LoVo (cell line): ENCODE measurements at regions not wholly inside any gene's neighbourhood (a gene's known extent, or its start where the extent isn't known, plus 50 kb on each side); places are given as distances from the start of the nearest gene placed in this dataset.
"Not testable (repeated sequence)": the region's sequence is repeated elsewhere in the genome, so short reads cannot be mapped to it uniquely, and the experiment has no call there.

Experiments used
- DNase-seq: peaks from one replicate; pipeline ENCODE4 v3.0.0-alpha.2; 2016; ENCODE audit warnings: low spot score

- no peak for DNase-seq
Measured at GRCh38 chr16:50449800-50450199, 81.0 kb upstream of the BRD7 start.

DNA sequence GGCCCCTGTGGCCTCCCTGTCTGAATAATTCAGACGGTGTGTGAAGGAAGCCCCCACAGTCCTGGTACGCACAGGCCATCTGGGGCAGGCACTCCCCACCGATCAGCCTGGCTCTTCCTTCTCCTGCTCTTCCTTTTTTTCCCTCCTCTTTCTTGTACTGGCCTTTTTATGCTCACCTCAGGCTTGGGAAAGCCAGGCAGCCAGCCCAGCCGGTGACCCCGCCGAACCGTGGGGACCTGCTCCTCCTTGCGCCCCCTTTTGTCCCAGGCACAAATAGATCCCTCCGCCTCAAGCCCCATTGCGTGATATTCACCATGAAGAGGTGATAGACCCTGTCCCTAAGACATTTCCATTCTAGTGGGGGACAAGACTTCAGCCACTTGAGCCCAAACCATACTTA is 80.2 kb upstream of the BRD7 start:
- no peak for DNase-seq

- no peak for DNase-seq
Measured at GRCh38 chr16:50448522-50448921, 79.7 kb upstream of the BRD7 start.

DNA sequence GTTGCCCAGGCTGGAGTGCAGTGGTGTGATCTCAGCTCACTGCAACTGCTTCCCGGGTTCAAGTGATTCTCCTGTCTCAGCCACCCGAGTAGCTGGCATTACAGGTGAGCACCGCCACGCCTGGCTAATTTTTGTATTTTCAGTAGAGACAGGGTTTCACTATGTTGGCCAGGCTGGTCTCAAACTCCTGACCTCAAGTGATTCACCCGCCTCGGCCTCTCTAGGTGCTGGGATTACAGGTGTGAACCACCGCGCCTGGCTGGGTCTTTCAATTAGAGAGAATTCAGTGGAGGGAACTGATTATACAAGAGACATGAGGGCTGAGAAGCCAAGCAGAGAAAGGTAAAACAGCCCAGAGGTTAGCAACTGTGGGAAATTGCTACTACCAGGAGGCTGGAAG is 78.6 kb upstream of the BRD7 start:
- not testable (repeated sequence) for DNase-seq

DNA sequence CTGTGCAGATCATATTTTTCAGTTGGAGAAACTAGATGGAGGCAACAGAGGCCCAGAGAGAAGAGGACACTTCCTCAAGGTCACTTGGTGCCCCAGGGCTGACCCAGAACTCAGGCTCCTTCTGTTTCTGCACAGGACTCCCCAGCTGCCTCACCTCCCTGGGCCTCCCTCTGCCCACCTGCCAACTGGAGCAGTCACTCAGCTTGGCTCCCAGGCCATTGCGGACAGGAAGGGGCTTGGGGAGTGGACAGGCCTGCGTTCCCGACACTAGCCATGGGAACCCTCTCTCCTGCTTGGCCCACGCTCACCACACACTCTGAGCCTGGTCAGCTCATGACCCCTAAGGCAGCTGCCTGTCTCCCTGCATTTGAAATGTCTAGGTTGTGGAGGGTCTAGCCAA is 78.1 kb upstream of the BRD7 start:
- DNase-seq, result no peak

GRCh38 chr16:50445621-50446555 is 77.1 kb upstream of the BRD7 start:
- no peak for DNase-seq

DNA sequence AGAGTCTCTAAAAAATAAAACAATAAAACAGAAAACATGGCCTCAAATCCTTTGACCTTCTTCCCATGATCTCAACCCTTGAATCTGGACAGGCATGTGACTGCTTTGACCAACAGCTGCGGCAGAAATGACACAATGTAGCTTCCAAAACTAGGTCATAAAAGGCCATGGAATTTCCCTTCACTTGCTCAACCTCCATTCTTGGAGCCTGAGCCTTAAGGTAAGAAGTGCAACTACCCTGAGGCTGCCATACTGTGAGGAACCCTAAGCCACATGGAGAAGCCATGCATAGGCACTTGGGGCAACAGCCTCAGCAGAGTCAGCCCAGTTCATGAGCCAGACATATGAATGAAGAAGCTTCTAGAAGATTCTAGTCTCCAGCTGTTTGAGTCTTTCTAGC is 75.7 kb upstream of the BRD7 start:
- no peak for DNase-seq

DNA sequence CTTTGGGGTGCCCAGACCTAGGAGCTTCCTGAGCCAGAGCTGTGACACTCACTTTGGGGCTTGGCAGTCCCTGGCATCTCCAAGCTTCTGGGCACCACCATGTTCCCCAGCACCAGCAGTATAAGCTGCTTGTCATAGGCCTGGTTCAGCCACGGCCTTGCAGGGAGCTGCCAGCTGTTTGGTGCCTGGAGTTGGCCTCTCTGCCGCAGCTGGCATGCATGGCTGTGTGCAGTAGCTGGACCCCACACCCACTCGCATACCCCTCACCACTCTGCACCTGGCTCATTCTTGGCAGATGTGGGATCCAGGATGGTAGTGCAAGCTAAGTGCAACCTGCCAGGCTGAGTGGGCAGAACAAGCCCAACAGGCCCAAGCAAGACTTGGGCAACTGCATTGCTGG is 73.4 kb upstream of the BRD7 start:
- no peak for DNase-seq

DNA sequence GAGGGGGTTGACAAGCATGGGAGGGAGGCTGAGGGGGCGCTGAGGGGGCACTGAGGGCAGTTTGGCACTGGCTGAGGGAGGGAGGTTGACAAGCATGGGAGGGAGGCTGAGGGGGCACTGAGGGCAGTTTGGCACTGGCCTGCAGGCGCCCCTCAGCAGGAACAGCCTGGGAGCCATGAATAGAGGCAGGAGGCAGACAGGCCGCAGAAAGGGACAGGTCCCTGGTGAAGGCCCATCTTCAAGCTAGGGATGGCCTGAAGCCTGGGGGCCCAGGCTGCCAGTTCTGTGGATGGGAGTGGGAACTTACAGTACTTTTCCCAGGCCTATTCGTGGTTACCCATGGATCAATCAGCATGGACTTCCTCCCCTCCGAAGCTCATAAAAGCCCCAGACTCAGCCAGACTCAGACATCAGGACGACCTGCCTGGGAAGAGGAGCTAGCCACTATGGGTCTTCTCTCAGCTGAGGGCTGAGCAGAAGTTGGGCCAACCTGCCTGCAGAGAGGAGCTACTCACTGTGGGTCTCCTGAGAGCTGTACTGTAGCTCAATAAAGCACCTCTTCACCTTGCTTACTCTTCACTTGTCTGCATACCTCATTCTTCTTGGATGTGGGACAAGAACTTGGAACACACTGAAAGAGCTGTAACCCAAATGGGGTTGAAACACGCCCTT is 72.8 kb upstream of the BRD7 start:
- DNase-seq, result no peak

- no peak for DNase-seq
Measured at GRCh38 chr16:50440991-50441390, 72.2 kb upstream of the BRD7 start.

DNA sequence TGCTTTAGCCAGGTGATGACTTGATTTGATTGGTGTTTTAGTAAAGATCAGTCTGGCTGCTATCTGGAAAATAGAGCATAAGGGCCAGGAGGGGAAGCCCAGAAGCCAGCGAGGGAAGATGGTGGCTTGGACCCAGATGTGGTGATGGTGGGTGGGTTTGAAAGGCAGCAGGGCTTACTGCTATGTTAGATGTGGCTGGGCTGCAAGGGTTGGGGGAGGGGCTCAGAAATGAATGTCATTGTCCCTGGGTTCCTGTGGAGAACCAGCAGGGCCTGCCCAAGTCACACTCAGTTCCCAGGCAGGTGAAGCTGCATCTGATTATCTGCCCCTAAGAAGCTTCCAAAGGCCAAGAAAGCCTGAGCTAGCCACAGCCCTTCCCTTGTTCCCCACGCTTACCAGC is 71.7 kb upstream of the BRD7 start:
- no peak for DNase-seq

DNA sequence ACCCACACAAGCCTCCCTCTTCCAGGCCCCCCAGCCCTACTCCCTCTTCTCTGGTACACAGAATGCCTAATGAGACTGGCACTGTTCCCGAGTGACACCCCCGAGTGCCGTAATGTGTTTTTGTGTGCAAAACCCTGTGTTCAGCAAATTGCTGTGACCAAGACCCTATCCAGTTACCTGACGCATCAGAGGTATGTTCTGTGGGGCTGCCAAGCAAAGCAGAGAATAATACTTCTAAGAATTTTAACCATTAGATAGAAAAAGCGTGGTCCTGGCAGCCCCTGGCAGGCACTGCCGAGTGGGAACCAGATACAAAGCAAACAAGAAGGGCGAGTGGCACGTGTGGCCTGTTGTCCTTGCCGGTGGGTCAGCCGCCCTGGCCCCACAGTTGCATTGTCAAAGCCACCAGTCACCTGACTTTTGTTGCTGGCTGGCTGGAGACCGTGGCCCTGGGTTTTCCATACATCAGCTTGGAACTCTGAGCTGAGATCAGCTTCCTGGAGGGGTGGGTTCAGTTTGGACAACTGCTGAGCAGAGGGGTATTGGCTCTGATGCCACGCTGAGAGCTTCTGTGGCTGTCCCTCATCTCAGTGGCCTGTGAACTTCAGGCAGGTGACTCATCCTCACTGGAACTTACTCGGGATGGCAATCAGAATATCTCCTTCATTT is 69.1 kb upstream of the BRD7 start:
- DNase-seq, result no peak

DNA sequence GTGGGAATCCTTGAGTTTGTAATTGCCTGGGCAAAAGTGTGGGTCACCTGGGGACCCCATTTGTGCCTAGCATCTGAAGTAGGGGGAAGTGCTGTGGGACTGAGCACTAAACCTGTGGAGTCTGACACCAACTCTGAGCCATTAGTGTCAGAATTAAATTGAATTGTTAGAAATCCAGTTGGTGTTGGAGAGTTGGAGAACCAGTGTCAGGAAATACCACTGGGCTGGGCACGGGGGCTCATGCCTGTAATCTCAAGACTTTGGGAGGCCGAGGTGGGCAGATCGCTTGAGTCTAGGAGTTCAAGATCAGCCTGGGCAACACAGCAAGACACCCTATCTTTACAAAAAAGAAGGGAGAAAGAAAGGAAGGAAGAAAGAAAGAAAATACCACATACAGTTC is 67.5 kb upstream of the BRD7 start:
- no peak for DNase-seq

- no peak for DNase-seq
Measured at GRCh38 chr16:50434872-50435478, 66.2 kb upstream of the BRD7 start.

DNA sequence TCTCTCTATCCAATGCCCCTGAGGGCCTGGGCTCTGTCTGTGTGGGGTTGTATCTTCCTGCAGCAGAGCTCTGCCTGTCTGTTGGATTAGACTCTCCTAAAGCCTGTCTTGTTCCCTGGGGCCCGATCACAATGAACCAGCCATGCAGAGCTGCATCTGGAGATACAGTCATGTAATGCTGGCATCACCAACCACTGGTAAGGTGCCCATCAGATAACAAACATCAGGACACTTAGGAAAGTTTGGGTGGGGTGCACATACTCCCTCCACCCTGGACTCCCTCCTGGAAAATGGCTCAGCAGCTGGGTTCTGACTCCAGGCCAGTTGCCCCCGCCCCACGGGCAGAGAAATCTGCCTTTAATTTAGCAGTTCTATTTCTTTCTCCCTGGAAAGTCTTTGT is 61.3 kb upstream of the BRD7 start:
- DNase-seq, result no peak

DNA sequence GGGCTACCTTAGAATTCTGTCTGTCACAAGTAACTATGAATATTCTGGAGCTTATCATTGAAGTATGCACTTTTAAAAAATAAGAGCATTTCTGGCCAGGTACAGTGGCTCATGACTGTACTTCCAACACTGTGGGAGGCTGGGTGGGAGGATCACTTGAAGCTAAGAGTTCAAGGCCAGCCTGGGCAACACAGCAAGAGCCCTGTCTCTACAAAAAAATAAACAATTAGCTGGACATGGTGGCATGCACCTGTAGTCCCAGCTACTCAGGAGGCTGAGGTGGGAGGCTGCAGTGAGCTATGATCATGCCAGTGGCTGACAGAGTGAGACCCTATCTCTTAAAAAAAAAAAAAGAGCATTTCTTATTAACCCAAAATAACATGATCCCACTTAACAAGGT is 60.0 kb upstream of the BRD7 start:
- DNase-seq, result no peak

DNA sequence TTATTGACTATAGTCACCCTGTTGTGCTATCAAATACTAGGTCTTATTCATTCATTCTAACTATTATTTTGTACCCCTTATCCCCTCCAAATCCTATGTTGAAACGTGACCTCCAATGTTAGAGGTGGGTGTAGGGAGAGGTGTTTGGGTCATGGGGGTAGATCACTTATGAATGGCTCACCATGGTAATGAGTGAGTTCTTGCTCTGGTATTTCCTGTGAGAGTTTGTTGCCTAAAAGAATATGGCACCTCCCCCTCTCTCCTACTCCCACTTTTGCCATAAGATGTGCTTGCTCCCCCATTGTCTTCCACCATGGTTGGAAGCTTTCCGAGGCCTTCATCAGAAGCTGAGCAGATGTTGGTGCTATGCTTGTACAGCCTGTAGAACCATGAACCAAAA is 59.3 kb upstream of the BRD7 start:
- DNase-seq, result no peak

GRCh38 chr16:50427107-50427506 is 58.3 kb upstream of the BRD7 start:
- DNase-seq, result no peak

DNA sequence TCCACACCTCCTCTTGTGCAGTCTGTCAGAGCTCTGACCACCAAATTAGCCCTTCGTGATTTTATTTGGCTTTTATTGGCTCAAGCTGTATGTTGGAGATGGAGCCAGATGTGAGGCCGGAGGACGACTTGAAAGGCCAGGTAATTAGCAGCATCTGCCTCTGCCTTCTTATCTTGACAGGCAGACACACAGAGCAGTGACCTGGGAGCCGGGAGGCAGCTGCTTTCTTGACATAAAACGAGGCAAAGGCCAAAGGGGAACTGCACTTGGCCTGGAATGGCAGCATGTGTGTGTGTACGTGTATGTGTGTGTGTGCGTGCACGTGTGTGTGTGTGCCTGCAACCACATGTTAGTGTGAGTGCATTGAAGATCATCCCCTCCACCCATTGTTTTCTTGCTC is 56.9 kb upstream of the BRD7 start:
- DNase-seq, result no peak

- no peak for DNase-seq
Measured at GRCh38 chr16:50425044-50425443, 56.3 kb upstream of the BRD7 start.

DNA sequence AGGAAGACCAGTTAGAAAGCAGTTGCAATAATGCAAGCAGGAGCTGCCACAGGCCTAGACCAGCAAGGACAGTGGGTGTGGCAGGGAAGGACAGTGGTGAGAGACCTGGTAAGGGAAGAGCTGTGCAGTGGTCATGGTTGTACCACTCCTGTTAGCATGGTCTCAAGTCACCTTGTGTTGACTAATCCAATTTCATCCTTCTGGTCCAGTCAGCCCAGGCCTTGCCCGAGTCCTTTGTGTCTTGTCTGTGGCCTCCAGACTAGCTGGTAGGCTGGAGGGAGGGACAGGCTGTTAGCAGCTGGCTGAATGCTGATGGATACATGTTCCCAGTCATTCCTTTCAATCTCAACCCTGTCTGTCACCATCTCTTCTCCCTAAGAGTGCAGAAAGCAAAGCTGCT is 54.1 kb upstream of the BRD7 start:
- DNase-seq, result no peak

- DNase-seq, result no peak
Measured at GRCh38 chr16:50419116-50419515, 50.3 kb upstream of the BRD7 start.
